HG02870 (cell line): ENCODE measurements at regions not wholly inside any gene's neighbourhood (a gene's known extent, or its start where the extent isn't known, plus 50 kb on each side); places are given as distances from the start of the nearest gene placed in this dataset.

Experiments used
- ATAC-seq: cut with Tn5 transposase; IDR thresholded peaks from one replicate; pipeline ENCODE4 v1.9.1; 2021; ENCODE audit warnings: mild to moderate bottlenecking, moderate library complexity; ENCODE audit not compliant: unreplicated experiment

DNA sequence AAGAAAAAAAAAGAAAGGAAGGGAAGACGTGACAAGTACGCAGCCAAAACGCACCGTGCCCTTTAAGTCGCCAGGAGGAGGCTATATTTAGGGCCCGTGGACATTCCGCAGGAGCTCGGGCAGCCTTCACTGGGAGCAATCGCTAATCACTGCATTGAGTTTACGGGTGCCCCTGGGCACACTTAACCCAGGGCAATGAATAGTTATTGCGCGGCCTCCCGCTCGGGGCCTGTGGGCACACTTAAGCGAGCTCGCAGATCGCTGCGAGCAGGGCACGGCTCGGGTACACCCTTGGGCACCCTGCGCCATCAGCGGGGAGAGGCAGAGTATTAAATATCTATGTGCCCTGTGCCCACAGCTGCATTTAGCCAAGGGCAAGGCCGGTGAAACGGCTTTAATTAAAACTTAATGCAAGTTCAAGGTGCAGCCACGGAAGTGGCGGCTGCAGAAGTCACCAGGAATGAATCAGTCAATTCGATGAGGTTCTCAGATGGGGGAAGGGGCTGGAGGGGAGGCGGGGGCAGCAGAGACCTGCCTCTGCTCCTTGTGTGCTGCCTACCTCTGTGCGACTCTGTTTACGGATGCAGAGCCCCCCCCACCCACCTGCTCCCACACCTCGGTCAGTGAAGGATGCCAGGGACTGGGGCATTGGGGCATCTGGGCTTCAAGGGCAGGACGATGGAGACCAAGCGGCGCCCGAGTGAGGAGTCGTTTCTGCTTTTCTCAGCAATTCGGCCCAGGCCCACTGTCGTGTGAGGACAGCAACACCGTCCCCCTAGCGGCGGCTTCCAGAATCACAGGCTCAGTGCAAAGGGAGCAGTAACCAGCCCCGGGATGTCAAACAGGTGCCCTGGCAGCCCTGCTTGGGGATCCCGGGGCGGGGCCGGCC is 51.8 kb upstream of the TARDBP start:
- ATAC-seq, result peak; percentile 50

DNA sequence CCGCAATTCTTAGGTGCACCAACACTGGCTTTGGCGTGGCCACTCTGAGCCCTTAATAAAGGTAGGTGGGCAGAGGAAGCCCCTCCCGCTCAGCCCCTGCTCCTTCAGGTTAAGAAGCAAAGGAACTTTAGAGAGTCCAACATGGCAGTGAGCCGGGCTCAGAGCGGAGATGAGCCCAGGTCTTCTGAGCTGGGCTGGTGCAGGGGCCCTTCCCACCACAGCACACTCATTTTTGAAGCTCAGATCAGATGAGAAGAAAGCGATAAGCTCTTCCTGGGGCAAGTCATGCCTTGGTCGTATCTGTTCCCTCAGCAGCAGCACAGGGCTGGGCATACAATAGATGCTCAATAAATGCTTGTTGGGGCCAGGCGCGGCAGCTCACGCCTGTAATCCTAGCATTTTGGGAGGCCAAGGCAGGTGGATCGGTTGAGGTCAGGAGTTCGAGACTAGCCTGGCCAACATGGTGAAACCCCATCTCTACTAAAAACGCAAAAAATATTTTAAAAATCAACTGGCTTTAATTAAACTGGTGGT is 51.1 kb upstream of the TARDBP start:
- no peak for ATAC-seq

DNA sequence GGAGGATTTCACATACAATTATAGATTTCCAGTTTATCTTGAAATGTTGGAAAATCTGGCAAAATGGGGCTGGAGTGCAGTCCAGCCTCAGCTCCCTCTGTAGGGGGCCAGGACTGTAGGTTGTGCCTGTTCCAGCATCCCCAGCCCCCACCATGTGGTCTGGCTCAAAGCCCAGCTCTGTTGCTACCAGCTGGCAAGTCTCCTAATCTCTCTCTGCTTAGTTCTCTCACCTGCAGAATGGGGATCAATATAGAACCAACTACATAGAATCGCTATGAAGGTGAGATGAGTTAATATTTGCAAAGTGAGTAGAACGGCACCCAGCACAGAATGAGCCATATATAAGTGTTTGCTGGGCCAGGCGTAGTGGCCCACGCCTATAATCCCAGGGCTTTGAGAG is 50.0 kb upstream of the TARDBP start:
- no peak for ATAC-seq
